Gastroesophageal sphincter (tissue), 4 donors: ENCODE measurements at regions not wholly inside any gene's neighbourhood (a gene's known extent, or its start where the extent isn't known, plus 50 kb on each side); places are given as distances from the start of the nearest gene placed in this dataset.
"Not testable (repeated sequence)": the region's sequence is repeated elsewhere in the genome, so short reads cannot be mapped to it uniquely, and the experiment has no call there.

Experiments used
- ATAC-seq: fragments of 150-250 bp; one replicate; pipeline ENCODE4 v1.9.1; 2016; ENCODE audit warnings: mild to moderate bottlenecking, moderate library complexity
- H3K27ac ChIP-seq, 4 donors: fragments of 200-600 bp; sonication (generic) in 3 of 4; 1 replicate in 3 of 4; 2 replicates in 1 of 4; pipeline ENCODE4 v1.5.1; 2016 to 2019
- H3K27me3 ChIP-seq: fragments of 200-600 bp; sonication (generic); one replicate; pipeline ENCODE4 v1.5.1; 2019
- H3K36me3 ChIP-seq, 2 donors: fragments of 200-600 bp; sonication (generic); one replicate each; pipeline ENCODE4 v1.5.1; 2019; ENCODE audit warnings: control low read depth in 1 of 2
- H3K4me1 ChIP-seq, 3 donors: fragments of 200-600 bp; sonication (generic); 1 replicate in 2 of 3; 2 replicates in 1 of 3; pipeline ENCODE4 v1.5.1; 2016 to 2019; ENCODE audit warnings: control low read depth in 2 of 3
- H3K4me3 ChIP-seq, 2 donors: fragments of 200-600 bp; sonication (generic); one replicate each; pipeline ENCODE4 v1.5.1; 2019; ENCODE audit warnings: mild to moderate bottlenecking in 1 of 2, moderate library complexity in 1 of 2
- H3K9me3 ChIP-seq, 3 donors: fragments of 200-600 bp; sonication (generic); one replicate each; pipeline ENCODE4 v1.5.1; 2017 to 2019; ENCODE audit warnings: control low read depth in 2 of 3
- CTCF ChIP-seq, 4 experiments: fragments of 200-600 bp in 2 of 4; fragments of 450-650 bp in 2 of 4; sonication (generic) in 1 of 4; IDR thresholded peaks; one replicate each; pipeline ENCODE4 v1.5.1; 2017 to 2019; ENCODE audit warnings: antibody characterized with exemption in 4 of 4, mild to moderate bottlenecking in 2 of 4, moderate library complexity in 2 of 4
- EP300 ChIP-seq: sonication (generic); formaldehyde crosslinking; IDR thresholded peaks from one replicate; pipeline ENCODE4 v1.6.1; 2017; ENCODE audit warnings: antibody characterized with exemption, mild to moderate bottlenecking
- POLR2A ChIP-seq, 2 donors: fragments of 450-650 bp; IDR thresholded peaks; one replicate each; pipeline ENCODE4 v1.6.1; 2017; ENCODE audit warnings: antibody characterized with exemption in 2 of 2, mild to moderate bottlenecking in 2 of 2, moderate library complexity in 1 of 2
- POLR2AphosphoS5 ChIP-seq: sonication (generic); formaldehyde crosslinking; IDR thresholded peaks from one replicate; pipeline ENCODE4 v1.6.1; 2017; ENCODE audit warnings: antibody characterized with exemption
- WGBS, 2 donors: methylation state at CpG; one replicate each; pipeline ENCODE4 v1.1.5; 2018; ENCODE audit warnings: low coverage in 1 of 2; 5-methylcytosine and 5-hydroxymethylcytosine counted together

DNA sequence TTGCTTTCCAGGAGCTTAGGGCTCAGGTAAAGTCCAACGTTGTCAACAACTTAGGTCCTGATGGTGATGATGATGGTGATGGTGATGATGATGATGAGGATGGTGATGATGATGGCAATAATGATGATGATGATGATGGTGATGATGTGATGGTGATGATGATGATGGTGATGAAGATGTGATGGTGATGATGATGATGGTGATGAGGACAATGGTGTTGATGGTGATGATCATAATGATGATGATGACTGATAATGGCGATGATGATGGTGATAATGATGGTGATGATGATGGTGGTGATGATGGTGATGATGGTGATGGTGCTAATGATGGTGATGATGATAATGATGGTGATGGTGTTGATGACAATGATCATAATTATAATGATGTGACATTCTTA is 750.2 kb downstream of the TBC1D22A start:
- Histone ChIP-seq H3K4me3 (no peak overlapping the region), H3K36me3 (no peaks in the 10 kb centered on the region), H3K4me1 (no peaks in the 10 kb centered on the region), H3K9me3 (no peaks in the 10 kb centered on the region), H3K27me3 (peaks cover 6% of the 10 kb centered on the region), H3K27ac (no peak overlapping the region)
- TF ChIP-seq CTCF (IDR thresholded peaks at IDR 0.05) (no peak), POLR2AphosphoS5 (no peak), EP300 (no peak), POLR2A (IDR thresholded peaks at IDR 0.05) (no peak)
- ATAC-seq: no peak
- 76 to 80% methylated on average over 1 to 2 of the region's 2 CpGs for WGBS, 2 donors

- Histone ChIP-seq H3K4me1 (no peaks in the 10 kb centered on the region), H3K9me3 (peaks cover 0 to 18% (median 0%) of the 10 kb centered on the region in 3 donors), H3K27ac (no peak overlapping the region), H3K4me3 (no peak overlapping the region), H3K36me3 (no peaks in the 10 kb centered on the region), H3K27me3 (peaks cover 20% of the 10 kb centered on the region)
- no peak for ATAC-seq
- 72 to 91% methylated on average over 3 of the region's 3 CpGs for WGBS, 2 donors
- no peak for TF ChIP-seq POLR2A (IDR thresholded peaks at IDR 0.05)
- TF ChIP-seq EP300: no peak
- TF ChIP-seq POLR2AphosphoS5: no peak
- TF ChIP-seq CTCF (IDR thresholded peaks at IDR 0.05): no peak
Observed at GRCh38 chr22:47504962-47505361, 742.5 kb downstream of the TBC1D22A start.

DNA sequence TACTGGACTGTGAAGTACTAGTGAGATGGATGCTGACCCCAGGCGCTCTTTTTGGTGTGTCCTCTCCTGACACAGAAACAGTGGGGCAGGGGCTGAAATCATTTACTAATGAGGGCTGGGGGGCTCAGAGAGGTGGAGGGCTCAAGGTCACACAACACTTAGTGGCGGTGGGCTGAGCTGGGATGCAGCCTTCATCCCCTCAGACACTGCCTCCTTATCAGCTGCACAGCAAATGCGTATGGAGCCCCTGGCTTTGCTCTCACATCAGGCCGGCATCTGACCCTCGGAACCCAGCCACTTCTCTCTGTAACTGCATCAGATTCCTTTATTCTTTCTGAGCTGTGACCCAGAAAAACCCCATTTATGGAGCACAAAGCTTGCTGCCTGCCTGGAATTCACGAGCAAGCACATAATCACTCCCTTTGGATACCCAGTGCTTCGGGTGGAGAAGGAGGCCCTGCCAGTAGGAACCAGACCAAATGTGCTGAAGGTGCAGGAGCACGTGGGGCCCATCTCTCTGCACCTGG is 736.6 kb downstream of the TBC1D22A start:
- Histone ChIP-seq H3K27ac (no peak overlapping the region), H3K4me1 (no peaks in the 10 kb centered on the region), H3K9me3 (peaks cover 0 to 36% (median 0%) of the 10 kb centered on the region in 3 donors), H3K27me3 (peaks cover 38% of the 10 kb centered on the region), H3K4me3 (no peak overlapping the region), H3K36me3 (no peaks in the 10 kb centered on the region)
- no peak for ATAC-seq
- TF ChIP-seq POLR2A (IDR thresholded peaks at IDR 0.05) (no peak), CTCF (IDR thresholded peaks at IDR 0.05) (no peak), POLR2AphosphoS5 (no peak), EP300 (no peak)
- WGBS, 2 donors: 40 to 58% methylated on average over 1 to 6 of the region's 8 CpGs

- no peaks in the 10 kb centered on the region for H3K36me3 ChIP-seq
- H3K4me3 ChIP-seq: no peak overlapping the region
- ATAC-seq: no peak
- TF ChIP-seq POLR2AphosphoS5 (no peak), POLR2A (IDR thresholded peaks at IDR 0.05) (no peak), CTCF (IDR thresholded peaks at IDR 0.05) (no peak), EP300 (no peak)
- peaks cover 0 to 36% (median 0%) of the 10 kb centered on the region in 3 donors for H3K9me3 ChIP-seq
- H3K27ac ChIP-seq: no peak overlapping the region
- peaks cover 38% of the 10 kb centered on the region for H3K27me3 ChIP-seq
- 36% methylated on average over 4 of the region's 7 CpGs; no CpG with 5 or more reads in 1 of the 2 donors for WGBS, 2 donors
- H3K4me1 ChIP-seq: no peaks in the 10 kb centered on the region
Observed at GRCh38 chr22:47497666-47498065, 735.2 kb downstream of the TBC1D22A start.

- ATAC-seq: no peak
Observed at GRCh38 chr22:47495110-47495509, 732.7 kb downstream of the TBC1D22A start.

GRCh38 chr22:47488131-47488530 is 725.7 kb downstream of the TBC1D22A start:
- H3K9me3 ChIP-seq, H3K27me3 ChIP-seq, H3K4me3 ChIP-seq, H3K36me3 ChIP-seq, ATAC-seq, H3K4me1 ChIP-seq, H3K27ac ChIP-seq: not testable (repeated sequence)
- WGBS, 2 donors: no CpG with 5 or more reads among the region's 24 CpGs

More at GRCh38 chr22:47495110-47495509, 732.7 kb downstream of the TBC1D22A start:
- peaks cover 0 to 19% (median 0%) of the 10 kb centered on the region in 3 donors for H3K9me3 ChIP-seq
- H3K4me1 ChIP-seq: no peaks in the 10 kb centered on the region
- WGBS, 2 donors: 39 to 40% methylated on average over 1 of the region's 1 CpG
- no peaks in the 10 kb centered on the region for H3K36me3 ChIP-seq
- no peak overlapping the region for H3K4me3 ChIP-seq
- TF ChIP-seq POLR2A (IDR thresholded peaks at IDR 0.05) (no peak), CTCF (IDR thresholded peaks at IDR 0.05) (no peak), POLR2AphosphoS5 (no peak), EP300 (no peak)
- peaks cover 24% of the 10 kb centered on the region for H3K27me3 ChIP-seq
- H3K27ac ChIP-seq: no peak overlapping the region
